GM03348 (cell line): ENCODE measurements at regions not wholly inside any gene's neighbourhood (a gene's known extent, or its start where the extent isn't known, plus 50 kb on each side); places are given as distances from the start of the nearest gene placed in this dataset.
"Not testable (repeated sequence)": the region's sequence is repeated elsewhere in the genome, so short reads cannot be mapped to it uniquely, and the experiment has no call there.

Source experiments
- DNase-seq: peaks from one replicate; pipeline ENCODE4 v3.0.0; 2012; ENCODE audit warnings: low spot score

- no peak for DNase-seq
Measured at GRCh38 chr16:13471036-13471435, 448.9 kb upstream of the ERCC4 start.

GRCh38 chr16:13478991-13479390 lies 441.0 kb upstream of the ERCC4 start:
- DNase-seq, result no peak

- DNase-seq, result no peak
Measured at GRCh38 chr16:13479549-13479948, 440.4 kb upstream of the ERCC4 start.

- no peak for DNase-seq
Measured at GRCh38 chr16:13480801-13481200, 439.2 kb upstream of the ERCC4 start.

GRCh38 chr16:13483121-13483520 lies 436.8 kb upstream of the ERCC4 start:
- DNase-seq, result no peak

- DNase-seq, result not testable (repeated sequence)
Measured at GRCh38 chr16:13489416-13489815, 430.5 kb upstream of the ERCC4 start.

- DNase-seq, result no peak
Measured at GRCh38 chr16:13492046-13492445, 427.9 kb upstream of the ERCC4 start.

- no peak for DNase-seq
Measured at GRCh38 chr16:13503960-13504635, 415.9 kb upstream of the ERCC4 start.

GRCh38 chr16:13507530-13507929 lies 412.4 kb upstream of the ERCC4 start:
- no peak for DNase-seq

GRCh38 chr16:13510425-13511151 lies 409.4 kb upstream of the ERCC4 start:
- no peak for DNase-seq

GRCh38 chr16:13517841-13518240 lies 402.1 kb upstream of the ERCC4 start:
- DNase-seq, result no peak

GRCh38 chr16:13519871-13520270 lies 400.1 kb upstream of the ERCC4 start:
- no peak for DNase-seq

GRCh38 chr16:13521356-13521755 lies 398.6 kb upstream of the ERCC4 start:
- DNase-seq, result no peak

- DNase-seq, result no peak
Measured at GRCh38 chr16:13527332-13527731, 392.6 kb upstream of the ERCC4 start.

GRCh38 chr16:13528691-13529090 lies 391.3 kb upstream of the ERCC4 start:
- DNase-seq, result no peak

GRCh38 chr16:13529193-13529982 lies 390.6 kb upstream of the ERCC4 start:
- no peak for DNase-seq

- no peak for DNase-seq
Measured at GRCh38 chr16:13540771-13541170, 379.2 kb upstream of the ERCC4 start.

- DNase-seq, result no peak
Measured at GRCh38 chr16:13542284-13542683, 377.7 kb upstream of the ERCC4 start.

- no peak for DNase-seq
Measured at GRCh38 chr16:13543850-13544249, 376.1 kb upstream of the ERCC4 start.

- DNase-seq, result no peak
Measured at GRCh38 chr16:13545271-13545670, 374.7 kb upstream of the ERCC4 start.

GRCh38 chr16:13550254-13550653 lies 369.7 kb upstream of the ERCC4 start:
- DNase-seq, result no peak

GRCh38 chr16:13552062-13552959 lies 367.6 kb upstream of the ERCC4 start:
- DNase-seq, result no peak
